Renal cortex interstitium (tissue), 11 donors: ENCODE measurements at regions not wholly inside any gene's neighbourhood (a gene's known extent, or its start where the extent isn't known, plus 50 kb on each side); places are given as distances from the start of the nearest gene placed in this dataset.
"Not testable (repeated sequence)": the region's sequence is repeated elsewhere in the genome, so short reads cannot be mapped to it uniquely, and the experiment has no call there.

Experiments
- DNase-seq, 11 donors: peaks; one replicate each; pipeline ENCODE4 v3.0.0-alpha.2; 2013; ENCODE audit warnings: low read depth in 9 of 11, low spot score in 4 of 11; ENCODE audit errors: extremely low read depth in 1 of 11

GRCh38 chr7:119572132-119572531 lies 700.8 kb upstream of the KCND2 start:
- no peak for DNase-seq

GRCh38 chr7:119572541-119572940 lies 700.4 kb upstream of the KCND2 start:
- DNase-seq: no peak

- DNase-seq: peak in 1 of 11 donors; percentile 1
Measured at GRCh38 chr7:119578116-119578515, 694.9 kb upstream of the KCND2 start.

- DNase-seq: no peak
Measured at GRCh38 chr7:119594956-119595355, 678.0 kb upstream of the KCND2 start.

GRCh38 chr7:119596651-119597050 lies 676.3 kb upstream of the KCND2 start:
- no peak for DNase-seq

- DNase-seq: no peak
Measured at GRCh38 chr7:119606297-119606696, 666.7 kb upstream of the KCND2 start.

- DNase-seq: no peak
Measured at GRCh38 chr7:119620769-119621168, 652.2 kb upstream of the KCND2 start.

- no peak for DNase-seq
Measured at GRCh38 chr7:119623427-119623826, 649.5 kb upstream of the KCND2 start.

- DNase-seq: no peak
Measured at GRCh38 chr7:119630406-119630969, 642.5 kb upstream of the KCND2 start.

GRCh38 chr7:119633812-119634211 lies 639.2 kb upstream of the KCND2 start:
- DNase-seq: not testable (repeated sequence)

GRCh38 chr7:119640326-119640725 lies 632.6 kb upstream of the KCND2 start:
- no peak for DNase-seq

- DNase-seq: no peak
Measured at GRCh38 chr7:119640861-119641260, 632.1 kb upstream of the KCND2 start.

GRCh38 chr7:119643558-119643957 lies 629.4 kb upstream of the KCND2 start:
- no peak for DNase-seq

- DNase-seq: no peak
Measured at GRCh38 chr7:119647286-119647685, 625.7 kb upstream of the KCND2 start.

- DNase-seq: not testable (repeated sequence)
Measured at GRCh38 chr7:119648752-119649151, 624.2 kb upstream of the KCND2 start.

GRCh38 chr7:119660080-119660479 lies 612.9 kb upstream of the KCND2 start:
- DNase-seq: no peak

- no peak for DNase-seq
Measured at GRCh38 chr7:119664601-119665000, 608.4 kb upstream of the KCND2 start.

GRCh38 chr7:119665796-119666195 lies 607.2 kb upstream of the KCND2 start:
- no peak for DNase-seq

GRCh38 chr7:119681336-119681735 lies 591.6 kb upstream of the KCND2 start:
- no peak for DNase-seq

GRCh38 chr7:119684763-119685162 lies 588.2 kb upstream of the KCND2 start:
- DNase-seq: no peak

- no peak for DNase-seq
Measured at GRCh38 chr7:119685906-119686305, 587.1 kb upstream of the KCND2 start.

GRCh38 chr7:119688831-119689230 lies 584.1 kb upstream of the KCND2 start:
- no peak for DNase-seq
